ENCODE measurements at regions not wholly inside any gene's neighbourhood (a gene's known extent, or its start where the extent isn't known, plus 50 kb on each side); places are given as distances from the start of the nearest gene placed in this dataset.

- Histone ChIP-seq H2AK5ac (ENCODE audit: low read length, severe bottlenecking) (no peak overlapping the region), H3K18ac (ENCODE audit: low read depth in 1 of 2, low read length in 2 of 2) (no peak overlapping the region), H3K79me1 (replicated peaks; ENCODE audit: low read length, poor library complexity, severe bottlenecking) (no peaks in the 10 kb centered on the region), H2BK5ac (ENCODE audit: low read depth, low read length, poor library complexity, severe bottlenecking) (no peak overlapping the region), H2BK15ac (ENCODE audit: low read depth, poor library complexity, severe bottlenecking) (no peak overlapping the region), H3K27ac (ENCODE audit: low read length, poor library complexity, severe bottlenecking) (no peak overlapping the region), H3K27me3 (ENCODE audit: control insufficient read depth in 1 of 2, insufficient read depth in 1 of 2, low read length in 2 of 2) (peaks cover 0 to 4% of the 10 kb centered on the region in 2 experiments), H3K9ac (ENCODE audit: low read length) (no peak overlapping the region), H3K14ac (ENCODE audit: low read length in 2 of 2) (no peak overlapping the region), H3K4me2 (ENCODE audit: low read length, poor library complexity, severe bottlenecking) (no peak overlapping the region), H4K91ac (ENCODE audit: low read length) (no peak overlapping the region), H2AFZ (ENCODE audit: low read depth, low read length) (no peak overlapping the region), H3K36me3 (ENCODE audit: control insufficient read depth in 1 of 2, insufficient read depth in 2 of 2, low read depth in 1 of 2, low read length in 2 of 2) (no peaks in the 10 kb centered on the region), H2BK12ac (ENCODE audit: low read length in 2 of 2) (no peak overlapping the region), H3K9me3 (ENCODE audit: control insufficient read depth, low read length) (no peaks in the 10 kb centered on the region), H4K8ac (ENCODE audit: low read length) (no peak overlapping the region), H3K4me3 (ENCODE audit: insufficient read depth in 1 of 2, low read depth in 1 of 2, low read length in 2 of 2) (no peak overlapping the region), H3K23ac (ENCODE audit: low read length in 2 of 2) (no peak overlapping the region), H3K4me1 (ENCODE audit: control insufficient read depth, insufficient read depth, low read depth, low read length) (peaks cover 4% of the 10 kb centered on the region), H3K4ac (ENCODE audit: low read depth in 1 of 2, low read length in 2 of 2) (no peak overlapping the region), H2BK120ac (ENCODE audit: low read depth, low read length) (no peak overlapping the region)
- DNase-seq = no peak
- WGBS = 67% methylated on average over 1 of the region's 2 CpGs
Measured at GRCh38 chr10:129345763-129346162, 121.3 kb upstream of the MGMT start.

- DNase-seq = no peak
- Histone ChIP-seq H4K8ac (ENCODE audit: low read length) (no peak overlapping the region), H3K4me1 (ENCODE audit: control insufficient read depth, insufficient read depth, low read depth, low read length) (no peaks in the 10 kb centered on the region), H3K4me2 (ENCODE audit: low read length, poor library complexity, severe bottlenecking) (no peak overlapping the region), H2BK120ac (ENCODE audit: low read depth, low read length) (no peak overlapping the region), H3K36me3 (ENCODE audit: control insufficient read depth in 1 of 2, insufficient read depth in 2 of 2, low read depth in 1 of 2, low read length in 2 of 2) (no peaks in the 10 kb centered on the region), H2BK12ac (ENCODE audit: low read length in 2 of 2) (no peak overlapping the region), H2BK5ac (ENCODE audit: low read depth, low read length, poor library complexity, severe bottlenecking) (no peak overlapping the region), H3K9me3 (ENCODE audit: control insufficient read depth, low read length) (no peaks in the 10 kb centered on the region), H2BK15ac (ENCODE audit: low read depth, poor library complexity, severe bottlenecking) (no peak overlapping the region), H3K9ac (ENCODE audit: low read length) (no peak overlapping the region), H3K4ac (ENCODE audit: low read depth in 1 of 2, low read length in 2 of 2) (no peak overlapping the region), H3K14ac (ENCODE audit: low read length in 2 of 2) (no peak overlapping the region), H3K79me1 (replicated peaks; ENCODE audit: low read length, poor library complexity, severe bottlenecking) (no peaks in the 10 kb centered on the region), H3K18ac (ENCODE audit: low read depth in 1 of 2, low read length in 2 of 2) (no peak overlapping the region), H2AFZ (ENCODE audit: low read depth, low read length) (no peak overlapping the region), H4K91ac (ENCODE audit: low read length) (no peak overlapping the region), H2AK5ac (ENCODE audit: low read length, severe bottlenecking) (no peak overlapping the region), H3K23ac (ENCODE audit: low read length in 2 of 2) (no peak overlapping the region), H3K27ac (ENCODE audit: low read length, poor library complexity, severe bottlenecking) (no peak overlapping the region), H3K27me3 (ENCODE audit: control insufficient read depth in 1 of 2, insufficient read depth in 1 of 2, low read length in 2 of 2) (no peaks in the 10 kb centered on the region), H3K4me3 (ENCODE audit: insufficient read depth in 1 of 2, low read depth in 1 of 2, low read length in 2 of 2) (no peak overlapping the region)
- 85% methylated on average over 11 of the region's 11 CpGs for WGBS
Measured at GRCh38 chr10:129350690-129351089, 116.4 kb upstream of the MGMT start.

GRCh38 chr10:129353101-129353500 is 113.9 kb upstream of the MGMT start:
- H2BK15ac ChIP-seq (ENCODE audit: low read depth, poor library complexity, severe bottlenecking) = no peak overlapping the region
- H4K91ac ChIP-seq (ENCODE audit: low read length) = no peak overlapping the region
- H3K4me1 ChIP-seq (ENCODE audit: control insufficient read depth, insufficient read depth, low read depth, low read length) = no peaks in the 10 kb centered on the region
- no peak overlapping the region for H3K4ac ChIP-seq (ENCODE audit: low read depth in 1 of 2, low read length in 2 of 2)
- no peaks in the 10 kb centered on the region for H3K79me1 ChIP-seq (replicated peaks; ENCODE audit: low read length, poor library complexity, severe bottlenecking)
- H3K27ac ChIP-seq (ENCODE audit: low read length, poor library complexity, severe bottlenecking) = no peak overlapping the region
- H3K14ac ChIP-seq (ENCODE audit: low read length in 2 of 2) = no peak overlapping the region
- H2BK5ac ChIP-seq (ENCODE audit: low read depth, low read length, poor library complexity, severe bottlenecking) = no peak overlapping the region
- no peak overlapping the region for H3K23ac ChIP-seq (ENCODE audit: low read length in 2 of 2)
- peaks cover 10% of the 10 kb centered on the region for H3K9me3 ChIP-seq (ENCODE audit: control insufficient read depth, low read length)
- H4K8ac ChIP-seq (ENCODE audit: low read length) = no peak overlapping the region
- no peak overlapping the region for H3K18ac ChIP-seq (ENCODE audit: low read depth in 1 of 2, low read length in 2 of 2)
- 92% methylated on average over 16 of the region's 16 CpGs for WGBS
- H3K4me2 ChIP-seq (ENCODE audit: low read length, poor library complexity, severe bottlenecking) = no peak overlapping the region
- H2AK5ac ChIP-seq (ENCODE audit: low read length, severe bottlenecking) = no peak overlapping the region
- no peaks in the 10 kb centered on the region for H3K27me3 ChIP-seq (ENCODE audit: control insufficient read depth in 1 of 2, insufficient read depth in 1 of 2, low read length in 2 of 2)
- no peak overlapping the region for H3K4me3 ChIP-seq (ENCODE audit: insufficient read depth in 1 of 2, low read depth in 1 of 2, low read length in 2 of 2)
- H2AFZ ChIP-seq (ENCODE audit: low read depth, low read length) = no peak overlapping the region
- no peak overlapping the region for H2BK120ac ChIP-seq (ENCODE audit: low read depth, low read length)
- H3K9ac ChIP-seq (ENCODE audit: low read length) = no peak overlapping the region
- no peaks in the 10 kb centered on the region for H3K36me3 ChIP-seq (ENCODE audit: control insufficient read depth in 1 of 2, insufficient read depth in 2 of 2, low read depth in 1 of 2, low read length in 2 of 2)
- H2BK12ac ChIP-seq (ENCODE audit: low read length in 2 of 2) = no peak overlapping the region
- no peak for DNase-seq

GRCh38 chr10:129360046-129360445 is 107.0 kb upstream of the MGMT start:
- DNase-seq = no peak
- Histone ChIP-seq H3K9ac (ENCODE audit: low read length) (no peak overlapping the region), H3K36me3 (ENCODE audit: control insufficient read depth in 1 of 2, insufficient read depth in 2 of 2, low read depth in 1 of 2, low read length in 2 of 2) (no peaks in the 10 kb centered on the region), H3K27me3 (ENCODE audit: control insufficient read depth in 1 of 2, insufficient read depth in 1 of 2, low read length in 2 of 2) (peaks cover 0 to 4% of the 10 kb centered on the region in 2 experiments), H3K23ac (ENCODE audit: low read length in 2 of 2) (no peak overlapping the region), H4K91ac (ENCODE audit: low read length) (no peak overlapping the region), H3K18ac (ENCODE audit: low read depth in 1 of 2, low read length in 2 of 2) (no peak overlapping the region), H3K14ac (ENCODE audit: low read length in 2 of 2) (no peak overlapping the region), H4K8ac (ENCODE audit: low read length) (no peak overlapping the region), H2BK15ac (ENCODE audit: low read depth, poor library complexity, severe bottlenecking) (no peak overlapping the region), H3K9me3 (ENCODE audit: control insufficient read depth, low read length) (peaks cover 10% of the 10 kb centered on the region), H3K27ac (ENCODE audit: low read length, poor library complexity, severe bottlenecking) (no peak overlapping the region), H2BK12ac (ENCODE audit: low read length in 2 of 2) (no peak overlapping the region), H2AK5ac (ENCODE audit: low read length, severe bottlenecking) (no peak overlapping the region), H3K4ac (ENCODE audit: low read depth in 1 of 2, low read length in 2 of 2) (no peak overlapping the region), H2AFZ (ENCODE audit: low read depth, low read length) (no peak overlapping the region), H2BK120ac (ENCODE audit: low read depth, low read length) (no peak overlapping the region), H3K4me2 (ENCODE audit: low read length, poor library complexity, severe bottlenecking) (no peak overlapping the region), H3K4me3 (ENCODE audit: insufficient read depth in 1 of 2, low read depth in 1 of 2, low read length in 2 of 2) (no peak overlapping the region), H3K4me1 (ENCODE audit: control insufficient read depth, insufficient read depth, low read depth, low read length) (no peaks in the 10 kb centered on the region), H2BK5ac (ENCODE audit: low read depth, low read length, poor library complexity, severe bottlenecking) (no peak overlapping the region), H3K79me1 (replicated peaks; ENCODE audit: low read length, poor library complexity, severe bottlenecking) (no peaks in the 10 kb centered on the region)
- WGBS = 89% methylated on average over 10 of the region's 10 CpGs

Measured in mesenchymal stem cell (in vitro differentiated cells and primary cell).